ENCODE measurements at regions not wholly inside any gene's neighbourhood (a gene's known extent, or its start where the extent isn't known, plus 50 kb on each side); places are given as distances from the start of the nearest gene placed in this dataset.

- no peak for TF ChIP-seq CTCF (IDR thresholded peaks at IDR 0.05; ENCODE audit: low read depth, low read length, poor library complexity, severe bottlenecking)
- TF ChIP-seq EZH2phosphoT487 (IDR thresholded peaks at IDR 0.05; ENCODE audit: borderline replicate concordance, low read length) = no peak
These were observed 168.5 kb upstream of the DYNLRB2 start for GRCh38 chr16:80372341-80372740.

All from DOHH2 (cell line).